ENCODE measurements at regions not wholly inside any gene's neighbourhood (a gene's known extent, or its start where the extent isn't known, plus 50 kb on each side); places are given as distances from the start of the nearest gene placed in this dataset.
A peak's percentile ranks its signal among the peaks of the same experiment; 100 is the strongest.
"Not testable (repeated sequence)": the region's sequence is repeated elsewhere in the genome, so short reads cannot be mapped to it uniquely, and the experiment has no call there.

DNA sequence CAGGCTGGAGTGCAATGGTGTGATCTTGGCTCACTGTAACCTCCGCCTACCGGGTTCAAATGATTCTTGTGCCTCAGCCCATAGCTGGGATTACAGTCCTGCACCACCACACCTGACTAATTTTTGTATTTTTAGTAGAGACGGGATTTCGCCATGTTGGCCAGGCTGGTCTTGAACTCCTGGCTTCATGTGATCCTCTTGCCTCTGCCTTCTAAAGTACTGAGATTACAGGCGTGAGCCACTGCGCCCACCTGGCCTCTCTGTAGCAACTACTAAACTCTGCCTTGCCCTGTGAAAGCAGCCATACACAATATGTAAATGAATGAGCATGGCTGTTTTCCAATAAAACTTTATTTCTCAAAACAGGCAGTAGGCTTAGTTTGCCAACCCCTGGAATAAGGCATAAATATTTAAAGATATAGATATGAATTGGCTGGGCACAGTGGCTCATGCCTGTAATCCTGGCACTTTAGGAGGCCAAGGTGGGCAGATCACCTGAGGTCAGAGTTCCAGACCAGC lies 127.9 kb upstream of the ZNF217 start:
- not testable (repeated sequence) for DNase-seq (ENCODE audit: low read depth)

DNA sequence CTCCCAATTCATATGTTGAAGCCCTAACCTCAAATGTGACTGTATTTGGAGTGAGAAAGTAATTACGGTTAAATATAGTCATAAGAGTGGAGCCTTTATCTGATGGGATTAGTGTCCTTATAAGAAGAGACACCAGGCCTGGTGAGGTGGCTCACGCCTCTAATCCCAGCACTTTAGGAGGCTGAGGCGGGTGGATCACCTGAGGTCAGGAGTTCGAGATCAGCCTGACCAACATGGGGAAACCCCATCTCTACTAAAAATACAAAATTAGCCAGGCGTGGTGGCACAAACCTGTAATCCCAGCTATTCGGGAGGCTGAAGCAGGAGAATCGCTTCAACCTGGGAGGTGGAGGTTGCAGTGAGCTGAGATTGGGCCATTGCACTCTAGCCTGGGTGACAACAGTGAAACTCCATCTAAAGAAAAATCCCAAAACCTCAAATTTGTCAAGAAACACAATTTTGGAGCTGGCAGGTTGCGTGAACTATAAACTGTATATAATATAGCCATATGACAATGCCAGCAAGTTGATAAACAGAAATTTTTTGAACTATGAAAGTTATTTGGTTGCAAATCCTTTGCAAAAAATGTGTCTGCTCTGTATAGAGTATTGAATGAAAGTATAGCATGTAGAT lies 125.6 kb upstream of the ZNF217 start:
- not testable (repeated sequence) for DNase-seq (ENCODE audit: low read depth)

DNA sequence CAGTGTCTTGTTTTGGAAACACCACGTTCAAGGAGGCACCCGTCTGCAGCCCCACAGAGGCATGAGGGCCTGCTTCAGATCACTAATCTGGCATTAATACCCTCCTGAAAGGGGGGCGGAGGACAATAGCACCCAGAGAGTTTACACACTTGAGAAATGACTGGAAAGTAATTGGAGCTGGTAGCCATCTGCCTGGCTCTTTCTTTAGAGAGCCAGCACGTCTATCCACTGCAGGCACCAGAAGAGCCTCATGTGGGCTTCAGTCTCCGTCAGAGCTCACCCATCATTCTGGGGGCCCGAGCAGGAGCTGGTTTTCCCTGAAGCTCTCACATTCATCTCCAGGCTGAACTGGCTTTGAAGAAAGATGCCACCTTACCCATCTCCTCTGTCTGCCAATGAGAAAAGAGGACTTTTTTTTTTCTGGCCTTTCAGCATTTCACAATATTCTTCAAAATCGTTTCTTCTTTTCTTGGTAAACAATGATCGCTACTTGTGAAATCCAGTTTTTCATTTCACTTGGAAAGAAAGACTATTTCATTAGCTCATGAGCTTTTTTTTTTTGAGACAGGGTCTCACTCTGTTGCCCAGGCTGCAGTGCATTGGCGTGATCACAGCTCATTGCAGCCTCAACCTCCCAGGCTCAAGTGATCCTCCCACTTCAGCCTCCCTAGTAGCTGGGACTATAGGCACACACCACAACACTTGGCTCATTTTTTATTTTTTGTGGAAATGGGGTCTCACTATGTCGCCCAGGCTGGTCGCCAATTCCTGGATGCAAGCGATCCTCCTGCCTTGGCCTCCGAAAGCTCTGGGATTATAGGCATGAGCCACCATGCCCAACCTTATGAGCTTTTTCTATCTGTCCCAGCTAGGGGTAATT lies 124.7 kb upstream of the ZNF217 start:
- DNase-seq (ENCODE audit: low read depth), result no peak

DNA sequence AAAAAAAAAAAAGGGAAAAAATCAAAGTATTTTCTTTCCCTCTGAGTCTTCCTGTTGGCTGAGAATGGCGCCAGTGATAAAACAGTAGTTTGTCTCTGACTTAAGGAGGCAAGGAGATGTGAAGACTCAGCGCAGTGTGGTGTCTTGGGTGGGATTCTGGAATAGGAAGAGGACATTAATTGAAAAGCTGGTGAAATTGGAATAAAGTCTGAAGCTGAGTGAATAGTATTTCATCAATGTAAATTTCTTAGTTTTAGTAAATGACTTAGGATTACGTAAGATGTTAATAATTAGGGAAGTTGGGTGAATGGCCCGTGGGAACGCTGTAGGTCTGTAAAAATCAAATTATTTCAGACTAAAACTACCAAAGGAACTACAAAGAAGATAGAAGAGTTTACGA lies 122.8 kb upstream of the ZNF217 start:
- DNase-seq (ENCODE audit: low read depth), result no peak

DNA sequence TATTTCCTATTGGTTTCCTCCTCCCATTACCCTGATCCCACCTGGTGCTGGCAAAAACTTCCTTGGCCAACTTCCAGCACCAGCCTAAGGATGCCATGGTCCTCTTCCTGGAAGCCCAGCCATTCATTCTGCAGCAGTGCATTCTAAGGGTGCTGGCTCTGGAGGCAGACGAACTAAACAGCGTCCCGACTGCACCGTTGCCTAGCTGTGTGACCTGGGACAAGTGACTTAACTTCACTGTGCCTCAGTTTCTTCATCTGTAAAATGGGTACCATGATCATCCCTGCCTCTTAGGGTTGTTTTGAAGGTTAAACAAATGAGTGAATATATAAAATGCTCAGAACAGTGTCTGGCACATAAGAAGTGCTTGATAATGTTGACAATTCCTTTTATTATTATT lies 120.9 kb upstream of the ZNF217 start:
- no peak for DNase-seq (ENCODE audit: low read depth)

DNA sequence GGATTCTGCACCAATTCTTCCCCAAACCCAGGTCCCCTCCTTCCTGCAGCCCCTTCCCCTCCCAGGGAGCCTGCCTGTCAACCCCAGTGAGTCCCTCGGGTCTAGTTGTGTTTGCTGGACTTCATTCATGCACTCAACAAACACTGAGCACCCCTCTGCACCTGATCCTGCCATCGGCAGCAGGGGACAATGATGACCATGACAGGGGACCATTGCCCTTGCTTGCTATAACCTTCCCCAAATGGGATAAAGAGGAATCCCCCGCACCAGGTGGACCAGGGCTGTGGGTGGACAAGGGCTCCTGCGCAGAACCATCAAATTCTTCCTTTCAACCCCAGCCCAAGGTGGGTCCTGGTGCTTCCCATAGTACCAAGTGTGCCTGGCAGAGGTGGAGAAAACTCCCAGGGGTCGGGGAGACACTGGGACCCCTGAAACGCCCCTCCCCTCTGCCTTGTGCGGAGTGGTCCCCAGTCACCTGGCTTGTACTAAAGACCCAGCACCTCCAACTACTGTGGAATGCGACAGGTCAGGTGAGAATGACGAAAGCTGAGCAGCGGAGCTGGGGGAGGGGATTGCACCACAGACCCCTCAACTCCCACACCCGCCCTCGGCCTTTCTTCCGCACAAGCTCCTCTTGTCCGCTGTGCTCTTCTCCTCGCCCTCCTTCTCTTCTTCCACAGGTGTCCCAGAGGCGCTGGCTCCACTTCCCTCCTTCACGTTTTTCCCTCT lies 119.9 kb upstream of the ZNF217 start:
- no peak for DNase-seq (ENCODE audit: low read depth)

DNA sequence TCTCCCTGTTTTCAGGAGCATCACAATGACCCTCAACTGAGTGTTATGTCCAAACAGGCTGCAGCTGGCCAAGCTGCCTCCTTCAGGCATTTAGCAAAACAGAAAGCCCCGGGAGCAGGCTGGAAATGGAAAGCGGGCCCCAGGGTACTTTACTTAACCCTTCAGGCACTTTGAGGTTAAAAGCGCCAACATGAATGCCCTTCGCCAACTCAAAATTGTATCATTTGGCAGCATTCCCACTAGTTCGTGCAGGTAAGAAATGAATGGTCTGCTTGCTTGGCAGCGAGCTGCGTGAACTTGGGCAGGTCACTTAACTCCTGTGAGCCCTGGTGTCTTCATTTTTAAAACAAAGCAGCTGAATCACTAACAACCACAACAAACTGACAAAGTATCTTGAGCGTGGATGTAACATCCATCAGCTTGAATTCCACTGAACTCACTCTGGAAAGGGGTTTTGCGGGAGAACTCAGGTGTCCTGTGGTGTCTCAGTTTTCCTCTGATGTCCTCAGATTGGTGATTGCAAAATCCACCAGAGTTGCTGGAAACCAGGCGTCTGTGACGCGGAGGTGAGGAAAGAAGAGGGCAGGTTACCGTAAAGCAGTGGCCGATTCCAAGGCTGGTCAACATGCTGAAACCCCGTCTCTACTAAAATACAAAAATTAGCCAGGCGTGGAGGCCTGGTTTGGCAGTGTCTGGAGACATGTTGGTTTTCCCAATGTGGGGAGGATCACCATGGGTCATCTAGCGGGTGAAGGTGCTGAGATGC lies 118.8 kb upstream of the ZNF217 start:
- DNase-seq (ENCODE audit: low read depth), result no peak

DNA sequence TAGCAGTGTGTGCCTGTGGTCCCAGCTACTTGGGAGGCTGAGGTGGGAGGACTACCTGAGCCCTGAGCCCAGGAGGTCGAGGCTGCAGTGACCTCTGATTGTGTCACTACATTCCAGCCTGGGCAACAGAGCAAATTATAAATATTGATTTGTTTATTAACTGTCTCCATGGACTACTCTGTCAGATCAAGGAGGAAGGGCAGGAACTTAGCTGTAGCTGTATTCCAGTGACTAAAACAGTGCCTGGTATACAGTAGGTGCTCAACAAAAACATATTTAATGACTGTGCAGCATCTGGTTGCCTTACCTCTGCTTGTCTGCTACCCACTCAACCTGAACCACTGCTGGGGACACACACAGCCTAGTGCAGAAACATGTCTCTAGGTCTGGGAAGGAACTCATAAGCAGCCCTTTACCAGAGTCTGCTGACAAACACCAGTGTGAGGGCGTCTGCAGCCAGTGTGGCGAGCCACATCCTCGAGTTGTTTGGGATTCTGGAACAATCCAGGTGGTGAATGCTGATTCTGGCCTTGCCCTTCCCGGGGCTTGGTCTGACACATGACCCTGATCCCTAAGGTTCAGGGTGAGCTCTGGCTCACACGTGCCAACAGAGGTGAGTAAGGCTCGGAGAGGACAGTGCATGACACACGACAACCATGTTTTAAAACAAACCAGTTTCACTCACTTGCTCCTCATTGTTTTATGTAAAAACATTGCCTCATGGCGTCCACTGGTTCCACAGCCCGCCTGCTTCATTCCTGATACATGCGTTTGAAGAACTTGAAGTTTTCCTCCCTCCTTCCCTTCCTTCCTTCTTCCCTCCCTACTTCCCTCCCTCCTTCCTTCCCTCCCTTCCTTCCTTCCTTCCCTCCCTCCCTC lies 117.9 kb upstream of the ZNF217 start:
- no peak for DNase-seq (ENCODE audit: low read depth)

DNA sequence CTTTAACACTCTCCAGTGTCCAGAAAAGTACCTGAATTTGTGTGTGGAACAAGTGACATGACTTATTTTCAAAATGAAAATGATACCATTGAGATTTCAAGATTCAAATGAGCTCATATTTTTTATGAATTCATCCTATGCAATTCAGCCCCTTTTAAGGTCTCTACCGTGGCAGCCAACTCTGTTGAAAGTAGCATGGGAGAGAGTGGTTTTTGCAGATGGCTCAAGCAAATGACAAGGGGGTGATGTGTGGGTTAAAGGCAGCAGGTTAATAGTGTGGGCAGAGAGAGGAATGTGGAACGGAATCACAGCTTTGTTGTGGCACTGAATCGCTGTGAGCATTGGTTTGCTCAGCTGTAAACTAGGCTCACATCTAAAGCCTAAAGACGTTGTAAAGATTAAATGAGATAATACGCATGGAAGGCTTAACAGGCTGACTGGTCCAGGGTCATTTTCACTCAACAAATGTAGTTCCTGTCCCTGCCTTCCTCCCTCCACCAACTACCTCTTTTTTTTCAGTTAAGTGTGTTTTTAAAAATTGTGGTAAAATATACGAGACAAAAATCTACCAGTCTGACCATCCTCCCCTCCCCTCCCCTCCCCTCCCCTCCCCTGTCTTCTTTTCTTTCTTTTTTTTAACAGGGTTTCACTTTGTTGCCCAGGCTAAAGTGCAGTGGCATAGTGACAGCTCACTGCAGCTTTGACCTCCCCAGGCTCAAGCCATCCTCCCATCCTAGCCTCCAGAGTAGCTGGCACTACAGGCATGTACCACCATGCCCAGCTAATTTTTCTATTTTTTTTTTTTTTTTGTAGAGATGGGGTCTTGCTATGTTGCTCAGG lies 114.7 kb upstream of the ZNF217 start:
- DNase-seq (ENCODE audit: low read depth), result peak; percentile 71

DNA sequence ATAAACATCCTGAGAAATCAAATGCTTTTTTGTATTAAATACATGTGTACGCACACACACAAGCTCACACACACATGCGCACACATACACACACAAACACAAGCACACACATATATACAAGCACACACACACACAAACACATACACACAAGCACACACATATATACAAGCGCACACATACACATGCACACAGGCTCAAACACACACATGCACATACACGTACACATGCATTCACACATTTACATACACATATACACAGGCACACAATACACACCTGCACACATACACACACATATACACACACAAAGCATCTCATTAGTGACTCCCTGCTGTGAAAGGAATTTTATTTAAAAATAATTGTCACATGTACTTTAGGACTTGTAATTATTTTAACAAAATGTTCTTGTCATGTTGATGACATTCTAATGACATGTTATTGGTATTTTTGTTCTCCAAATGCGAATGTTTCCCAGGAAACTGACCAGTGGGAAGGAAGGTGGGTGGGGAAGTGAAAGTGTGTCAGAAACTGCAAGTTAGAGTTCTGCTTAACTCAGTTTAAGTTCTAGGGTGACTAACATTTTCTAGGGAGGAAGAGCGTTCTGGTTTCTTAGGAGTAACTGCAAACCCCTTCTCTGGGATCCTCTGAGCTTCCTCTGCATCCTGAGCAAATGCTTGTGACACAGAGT lies 113.9 kb upstream of the ZNF217 start:
- no peak for DNase-seq (ENCODE audit: low read depth)

DNA sequence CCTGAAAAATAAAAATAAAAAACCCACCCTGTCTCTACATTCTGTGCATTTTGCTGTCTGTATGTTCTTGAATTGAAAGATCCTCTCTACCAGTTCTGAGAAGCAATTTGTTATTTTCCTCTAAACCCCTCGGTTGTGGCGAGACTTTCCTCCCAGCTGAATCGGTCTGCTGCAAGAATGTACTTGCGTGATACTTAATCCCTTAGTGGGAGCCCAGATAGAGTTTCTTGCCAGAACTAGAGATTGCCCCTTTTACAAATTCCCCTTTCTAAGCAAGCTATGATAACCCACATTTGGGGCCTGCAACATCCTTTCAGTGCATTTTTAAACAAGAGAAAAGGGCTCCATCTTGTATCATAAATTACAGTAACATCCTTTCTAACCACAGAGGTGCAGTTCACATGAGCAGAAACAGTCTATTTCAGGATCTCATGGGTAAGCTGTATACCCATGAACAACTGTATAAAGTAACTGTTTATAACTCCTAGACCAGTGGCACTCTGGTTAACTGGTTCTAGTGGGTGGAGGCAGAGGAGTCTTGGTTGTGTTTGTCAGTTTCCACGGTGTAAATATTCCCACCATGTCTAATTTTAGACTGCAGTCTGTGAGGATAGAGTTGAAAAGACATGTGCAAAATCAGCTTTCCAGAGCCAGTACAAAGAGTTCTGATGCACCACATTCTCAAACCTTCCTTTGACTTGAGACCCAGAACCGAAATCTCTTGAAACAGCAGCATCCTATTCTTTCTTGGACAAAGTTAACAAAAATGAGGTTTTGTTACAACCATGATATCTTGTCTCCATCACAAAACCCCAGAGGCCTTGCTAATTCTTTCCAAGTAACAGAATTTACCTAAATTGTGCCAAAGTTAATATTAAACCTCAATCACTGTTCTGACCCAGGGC lies 113.1 kb upstream of the ZNF217 start:
- no peak for DNase-seq (ENCODE audit: low read depth)

DNA sequence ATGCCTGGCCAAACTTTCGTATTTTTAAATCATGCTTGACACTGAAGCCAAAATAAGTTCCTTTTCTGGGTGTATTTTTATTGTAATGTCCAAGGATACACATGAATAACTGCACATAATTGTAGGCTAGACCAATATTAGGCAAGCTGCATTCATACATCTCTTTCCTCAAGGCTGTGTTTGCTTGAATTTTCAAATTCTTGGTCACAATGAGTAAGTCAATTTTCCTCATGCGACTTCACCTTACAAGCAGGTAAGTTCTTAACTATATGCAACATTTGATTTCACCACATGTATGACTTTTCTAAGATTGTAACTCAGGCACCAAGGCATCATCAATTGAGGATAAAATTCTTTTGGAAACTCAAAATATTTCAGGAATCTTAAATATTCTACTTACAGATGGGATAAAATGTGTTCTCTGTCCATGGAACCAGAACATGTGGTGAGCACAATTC lies 112.4 kb upstream of the ZNF217 start:
- no peak for DNase-seq (ENCODE audit: low read depth)

DNA sequence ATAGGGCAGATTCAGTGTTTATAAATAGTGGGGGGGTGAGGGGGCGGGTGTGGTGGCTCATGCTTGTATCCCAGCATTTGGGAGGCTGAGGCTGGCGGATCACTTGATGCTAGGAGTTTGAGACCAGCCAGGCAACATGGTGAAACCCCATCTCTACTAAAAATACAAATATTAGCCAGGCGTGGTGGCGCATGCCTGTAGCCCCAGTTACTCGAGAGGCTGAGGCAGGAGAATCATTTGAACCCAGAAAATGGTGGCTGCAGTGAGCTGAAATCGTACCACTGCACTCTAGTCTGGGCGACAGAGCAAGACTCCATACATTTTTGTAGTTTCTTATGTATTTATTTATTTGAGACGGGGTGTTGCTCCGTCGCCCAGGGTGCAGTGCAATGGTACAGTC lies 109.0 kb upstream of the ZNF217 start:
- DNase-seq (ENCODE audit: low read depth), result no peak

DNA sequence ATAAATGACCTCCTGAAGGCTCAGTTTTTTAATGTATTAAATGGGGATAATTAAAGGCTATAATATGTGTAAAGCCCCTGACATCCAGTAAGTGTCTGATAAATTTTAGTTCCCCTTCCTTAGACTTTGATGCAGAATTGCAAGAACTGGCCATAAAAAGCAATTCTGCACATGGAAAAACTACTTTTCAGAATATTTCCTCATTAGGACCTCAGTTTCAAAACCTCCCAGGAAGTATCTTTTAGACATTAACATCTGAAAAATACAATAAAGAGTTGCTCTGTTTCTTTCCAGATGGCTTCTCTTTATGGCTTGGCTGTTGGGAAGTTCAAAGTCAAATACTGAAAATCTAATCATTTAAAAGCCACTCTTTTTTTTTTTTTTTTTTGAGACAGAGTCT lies 106.3 kb upstream of the ZNF217 start:
- DNase-seq (ENCODE audit: low read depth), result no peak

DNA sequence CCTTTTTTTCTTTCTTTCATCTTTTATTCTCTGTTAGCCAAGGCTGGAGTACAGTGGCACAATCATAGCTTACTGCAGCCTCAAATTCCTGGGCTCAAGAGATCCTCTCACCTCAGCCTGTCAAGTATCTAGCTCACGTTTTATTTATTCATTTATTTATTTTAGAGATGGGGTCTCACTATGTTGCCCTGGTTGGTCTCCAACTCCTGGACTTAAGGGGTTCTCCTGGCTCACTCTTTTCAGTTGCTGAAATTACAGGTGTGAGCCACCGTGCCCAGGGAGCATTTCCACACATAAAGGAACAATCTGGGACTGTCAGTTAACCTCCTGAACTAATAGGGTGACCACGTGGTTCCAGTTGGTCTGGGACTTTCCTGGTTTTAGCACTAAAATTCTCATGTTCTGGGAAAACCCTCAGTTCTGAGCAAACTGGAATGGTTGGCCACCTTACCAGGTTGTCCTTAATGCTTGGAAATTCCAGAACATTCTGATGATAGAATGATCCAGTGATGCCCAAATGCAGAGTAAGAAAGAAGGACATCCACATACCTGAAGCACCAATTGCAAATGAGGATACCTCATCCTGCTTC lies 105.5 kb upstream of the ZNF217 start:
- no peak for DNase-seq (ENCODE audit: low read depth)

DNA sequence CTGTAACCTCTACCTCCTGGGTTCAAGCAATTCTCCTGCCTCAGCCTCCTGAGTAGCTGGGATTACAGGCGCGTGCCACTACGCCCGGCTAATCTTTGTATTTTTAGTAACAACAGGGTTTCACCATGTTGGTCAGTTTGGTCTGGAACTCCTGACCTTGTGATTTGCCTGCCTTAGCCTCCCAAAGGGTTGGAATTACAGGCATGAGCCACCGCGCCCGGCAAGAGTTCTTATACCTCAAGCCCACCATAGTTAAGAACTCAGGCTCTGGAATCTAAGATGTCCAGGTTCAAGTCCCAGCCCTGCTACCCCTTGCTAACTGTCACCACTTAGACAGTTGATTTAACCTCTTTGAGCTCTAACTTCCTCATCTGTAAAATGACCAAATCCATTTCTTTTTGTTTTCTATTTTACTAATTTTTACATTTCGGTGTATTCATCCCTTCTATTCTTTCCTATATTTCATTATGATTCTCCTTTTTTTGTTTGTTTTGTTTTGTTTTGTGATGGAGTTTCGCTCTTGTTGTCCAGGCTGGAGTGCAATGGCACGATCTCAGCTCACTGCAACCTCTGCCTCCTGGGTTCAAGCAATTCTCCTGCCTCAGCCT lies 104.8 kb upstream of the ZNF217 start:
- DNase-seq (ENCODE audit: low read depth), result no peak

DNA sequence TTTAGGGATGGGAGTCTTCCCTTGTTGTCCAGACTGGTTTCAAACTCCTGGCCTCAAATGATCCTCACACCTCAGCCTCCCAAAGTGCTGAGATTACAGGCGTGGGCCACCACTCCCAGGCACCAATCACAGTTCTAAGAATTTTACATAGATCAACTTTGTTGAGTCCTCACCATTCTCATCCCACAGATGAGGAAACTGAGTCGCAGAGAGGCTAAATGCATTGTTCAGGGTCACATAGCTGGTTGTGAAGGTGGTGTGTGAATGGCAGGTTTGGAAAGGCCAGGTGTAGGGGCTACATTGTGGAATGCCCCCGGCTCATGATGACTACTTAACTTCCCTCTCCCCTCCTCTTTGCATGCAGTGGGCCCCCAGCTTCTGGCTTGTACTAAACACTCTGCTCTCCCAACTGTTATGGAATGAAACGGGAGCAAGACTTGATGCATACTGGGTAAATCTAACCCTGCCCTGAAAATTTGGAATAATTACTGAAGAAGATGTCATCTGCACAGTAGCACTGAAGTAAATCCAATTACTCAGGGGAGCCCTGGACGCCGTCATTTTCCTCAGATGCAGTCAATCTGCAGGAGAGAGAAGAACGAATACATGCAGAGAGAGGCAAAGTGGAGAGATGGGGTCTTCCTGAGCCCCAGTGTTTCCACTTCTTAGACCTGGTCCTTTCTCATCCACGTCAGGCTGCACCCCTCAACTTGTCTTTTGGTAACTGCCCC lies 102.3 kb upstream of the ZNF217 start:
- no peak for DNase-seq (ENCODE audit: low read depth)

Measured in non-pigmented ciliary epithelial cell (primary cell).